HepG2 (cell line): ENCODE measurements at regions not wholly inside any gene's neighbourhood (a gene's known extent, or its start where the extent isn't known, plus 50 kb on each side); places are given as distances from the start of the nearest gene placed in this dataset.

ENCODE experiments used
- ATF4 ChIP-seq, 2 experiments: fragments of 450-650 bp in 1 of 2; sonication (generic) in 1 of 2; formaldehyde crosslinking; IDR thresholded peaks; 2 replicates each; pipeline versions ENCODE4 v1.5.0 to v1.8.0; 2020 to 2022; ENCODE audit warnings: mild to moderate bottlenecking in 1 of 2, missing genetic modification reagents in 1 of 2
- EP300 ChIP-seq, 3 experiments: sonication (generic) in 1 of 3; formaldehyde crosslinking in 1 of 3; IDR thresholded peaks; 2 replicates each; pipeline versions ENCODE4 v1.5.1 to v1.6.1; 2011 to 2020; ENCODE audit warnings: low read depth in 2 of 3, low read length in 2 of 3, borderline replicate concordance in 1 of 3, improper control_type of control experiment in 1 of 3, mild to moderate bottlenecking in 1 of 3, missing genetic modification reagents in 1 of 3, moderate library complexity in 1 of 3
- FOXO1 ChIP-seq: sonication (generic); formaldehyde crosslinking; IDR thresholded peaks from 2 replicates; pipeline ENCODE4 v1.4.0; 2020; ENCODE audit warnings: missing genetic modification reagents
- HOXA3 ChIP-seq: sonication (generic); formaldehyde crosslinking; IDR thresholded peaks from 2 replicates; pipeline ENCODE4 v1.5.0; 2020; ENCODE audit warnings: missing genetic modification reagents
- SNAI1 ChIP-seq: sonication (generic); formaldehyde crosslinking; IDR thresholded peaks from 2 replicates; pipeline ENCODE4 v1.5.0; 2020; ENCODE audit warnings: mild to moderate bottlenecking, missing genetic modification reagents, borderline replicate concordance
- TCF12 ChIP-seq, 2 experiments: fragments of 450-650 bp in 1 of 2; sonication (generic) in 1 of 2; formaldehyde crosslinking in 1 of 2; IDR thresholded peaks; 2 replicates each; pipeline versions ENCODE4 v1.6.1 to v1.8.0; 2017 to 2022; ENCODE audit warnings: antibody characterized with exemption in 1 of 2, mild to moderate bottlenecking in 1 of 2, missing genetic modification reagents in 1 of 2, moderate library complexity in 1 of 2
- UBTF ChIP-seq: sonication (generic); formaldehyde crosslinking; IDR thresholded peaks from 2 replicates; pipeline ENCODE4 v1.4.0; 2020; ENCODE audit warnings: mild to moderate bottlenecking, missing genetic modification reagents
- ZNF101 ChIP-seq: sonication (generic); formaldehyde crosslinking; IDR thresholded peaks from 2 replicates; pipeline ENCODE4 v1.4.0; 2020; ENCODE audit warnings: mild to moderate bottlenecking, low read depth, missing genetic modification reagents, borderline replicate concordance
- ZNF572 ChIP-seq: sonication (generic); formaldehyde crosslinking; IDR thresholded peaks from 2 replicates; pipeline ENCODE4 v1.5.1; 2020; ENCODE audit warnings: mild to moderate bottlenecking, missing genetic modification reagents
- ZNF850 ChIP-seq: sonication (generic); formaldehyde crosslinking; conservative IDR thresholded peaks from 2 replicates; pipeline ENCODE4 v1.9.0; 2021; ENCODE audit warnings: mild to moderate bottlenecking, missing genetic modification reagents
- TF ChIP-seq, protein P1 (sequence below): sonication (generic); formaldehyde crosslinking; IDR thresholded peaks from 2 replicates; pipeline ENCODE4 v1.9.0; 2021; ENCODE audit warnings: missing genetic modification reagents, mild to moderate bottlenecking, borderline replicate concordance
- TF ChIP-seq, protein P2 (sequence below): sonication (generic); formaldehyde crosslinking; IDR thresholded peaks from 2 replicates; pipeline ENCODE4 v1.4.0; 2020; ENCODE audit warnings: missing genetic modification reagents

DNA sequence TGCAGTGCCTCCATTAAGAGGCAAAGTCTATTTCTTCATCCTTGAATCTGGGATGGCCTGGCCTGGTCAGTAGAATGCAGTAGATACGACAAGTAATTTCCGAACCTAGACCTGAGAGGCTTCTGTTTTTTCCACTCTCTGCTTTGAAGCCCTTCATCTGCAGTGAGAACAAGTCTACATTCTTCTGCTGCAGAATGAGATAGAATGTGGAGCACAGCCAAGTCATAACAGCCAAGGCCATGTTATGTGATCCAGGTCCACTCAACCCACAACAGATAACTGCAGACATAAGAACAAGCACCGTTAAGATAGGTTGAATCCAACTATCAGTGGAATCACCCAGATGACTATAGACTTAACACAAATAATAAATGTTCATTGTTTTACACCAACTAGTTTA lies 1297.7 kb downstream of the C4orf33 start (continued):
- TF ChIP-seq ATF4 (CRISPR knock-in tag; IDR thresholded peaks at IDR 0.05) (no peak), ZNF101 (no peak), SNAI1 (CRISPR knock-in tag) (no peak), ZNF850 (no peak), TCF12 (IDR thresholded peaks at IDR 0.05) (no peak), TCF12 (CRISPR knock-in tag; IDR thresholded peaks at IDR 0.05) (no peak), FOXO1 (CRISPR knock-in tag) (no peak), HOXA3 (CRISPR knock-in tag) (no peak), ZNF572 (CRISPR knock-in tag) (no peak), EP300 (IDR thresholded peaks at IDR 0.05; ENCODE audit: low read depth in 2 of 2, low read length in 2 of 2) (no peak), EP300 (CRISPR knock-in tag; IDR thresholded peaks at IDR 0.05; ENCODE audit: borderline replicate concordance) (no peak), UBTF (CRISPR knock-in tag) (no peak)
- TF ChIP-seq, protein P1, sequence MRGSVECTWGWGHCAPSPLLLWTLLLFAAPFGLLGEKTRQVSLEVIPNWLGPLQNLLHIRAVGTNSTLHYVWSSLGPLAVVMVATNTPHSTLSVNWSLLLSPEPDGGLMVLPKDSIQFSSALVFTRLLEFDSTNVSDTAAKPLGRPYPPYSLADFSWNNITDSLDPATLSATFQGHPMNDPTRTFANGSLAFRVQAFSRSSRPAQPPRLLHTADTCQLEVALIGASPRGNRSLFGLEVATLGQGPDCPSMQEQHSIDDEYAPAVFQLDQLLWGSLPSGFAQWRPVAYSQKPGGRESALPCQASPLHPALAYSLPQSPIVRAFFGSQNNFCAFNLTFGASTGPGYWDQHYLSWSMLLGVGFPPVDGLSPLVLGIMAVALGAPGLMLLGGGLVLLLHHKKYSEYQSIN (CRISPR knock-in tag), result no peak
- TF ChIP-seq, protein P2, sequence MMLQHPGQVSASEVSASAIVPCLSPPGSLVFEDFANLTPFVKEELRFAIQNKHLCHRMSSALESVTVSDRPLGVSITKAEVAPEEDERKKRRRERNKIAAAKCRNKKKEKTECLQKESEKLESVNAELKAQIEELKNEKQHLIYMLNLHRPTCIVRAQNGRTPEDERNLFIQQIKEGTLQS, result no peak
